DOHH2 (cell line): ENCODE measurements at regions not wholly inside any gene's neighbourhood (a gene's known extent, or its start where the extent isn't known, plus 50 kb on each side); places are given as distances from the start of the nearest gene placed in this dataset.

ENCODE experiments used
- CTCF ChIP-seq: fragments of 200-600 bp; sonication (generic); IDR thresholded peaks from one replicate; pipeline ENCODE4 v1.5.1; 2014; ENCODE audit warnings: antibody characterized with exemption, mild to moderate bottlenecking, low read depth, low read length; ENCODE audit not compliant: poor library complexity, severe bottlenecking
- EZH2phosphoT487 ChIP-seq: fragments of 200-600 bp; sonication (generic); IDR thresholded peaks from 2 replicates; pipeline ENCODE4 v1.6.1; 2017; ENCODE audit warnings: borderline replicate concordance, mild to moderate bottlenecking, antibody characterized with exemption, low read length, moderate library complexity, mixed read lengths

DNA sequence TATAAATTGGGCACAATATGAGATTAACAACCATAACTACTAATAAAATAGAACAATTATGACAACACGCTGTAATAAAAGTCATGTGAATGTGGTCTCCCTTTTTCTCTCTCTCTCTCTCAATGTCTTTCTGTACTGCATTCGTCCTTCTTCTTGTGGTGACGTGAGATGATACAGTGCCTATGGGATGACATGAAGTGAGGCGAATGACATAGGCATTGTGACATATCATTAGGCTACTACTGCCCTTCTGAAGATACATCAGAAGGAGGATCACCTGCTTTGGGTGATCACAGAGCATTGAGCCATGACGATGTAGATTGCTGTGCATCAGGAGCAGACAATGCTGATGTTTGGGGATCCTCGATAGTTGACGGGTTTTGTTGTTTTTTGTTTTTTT lies 171.6 kb downstream of the HERPUD2 start:
- TF ChIP-seq CTCF (no peak), EZH2phosphoT487 (no peak)
